ENCODE measurements at regions not wholly inside any gene's neighbourhood (a gene's known extent, or its start where the extent isn't known, plus 50 kb on each side); places are given as distances from the start of the nearest gene placed in this dataset.

- Histone ChIP-seq H3K4me1 (replicated peaks; ENCODE audit: insufficient read depth) (no peaks in the 10 kb centered on the region), H3K36me3 (ENCODE audit: low read depth) (no peaks in the 10 kb centered on the region), H3K27ac (no peak overlapping the region), H3K4me2 (no peak overlapping the region), H3K4me3 (no peak overlapping the region), H2AFZ (no peak overlapping the region), H4K20me1 (ENCODE audit: insufficient read depth) (no peaks in the 10 kb centered on the region), H3K9me3 (ENCODE audit: insufficient read depth, low read depth) (no peaks in the 10 kb centered on the region), H3K79me2 (ENCODE audit: low read depth) (no peaks in the 10 kb centered on the region), H3K9me2 (ENCODE audit: insufficient read depth) (no peaks in the 10 kb centered on the region), H3K27me3 (ENCODE audit: insufficient read depth, low read depth) (peaks cover 21% of the 10 kb centered on the region; the same call in 1 of the 2 replicates), H3F3A (ENCODE audit: insufficient read depth, low read depth) (no peaks in the 10 kb centered on the region)
- POLR2A ChIA-PET (ENCODE audit: unreplicated experiment) = no interaction called here
- BruUV-seq (replicated peaks) = no TSS peak
- no peak for TF ChIP-seq EZH2 (IDR thresholded peaks at IDR 0.05; ENCODE audit: low read depth)
- TF ChIP-seq, protein P1, sequence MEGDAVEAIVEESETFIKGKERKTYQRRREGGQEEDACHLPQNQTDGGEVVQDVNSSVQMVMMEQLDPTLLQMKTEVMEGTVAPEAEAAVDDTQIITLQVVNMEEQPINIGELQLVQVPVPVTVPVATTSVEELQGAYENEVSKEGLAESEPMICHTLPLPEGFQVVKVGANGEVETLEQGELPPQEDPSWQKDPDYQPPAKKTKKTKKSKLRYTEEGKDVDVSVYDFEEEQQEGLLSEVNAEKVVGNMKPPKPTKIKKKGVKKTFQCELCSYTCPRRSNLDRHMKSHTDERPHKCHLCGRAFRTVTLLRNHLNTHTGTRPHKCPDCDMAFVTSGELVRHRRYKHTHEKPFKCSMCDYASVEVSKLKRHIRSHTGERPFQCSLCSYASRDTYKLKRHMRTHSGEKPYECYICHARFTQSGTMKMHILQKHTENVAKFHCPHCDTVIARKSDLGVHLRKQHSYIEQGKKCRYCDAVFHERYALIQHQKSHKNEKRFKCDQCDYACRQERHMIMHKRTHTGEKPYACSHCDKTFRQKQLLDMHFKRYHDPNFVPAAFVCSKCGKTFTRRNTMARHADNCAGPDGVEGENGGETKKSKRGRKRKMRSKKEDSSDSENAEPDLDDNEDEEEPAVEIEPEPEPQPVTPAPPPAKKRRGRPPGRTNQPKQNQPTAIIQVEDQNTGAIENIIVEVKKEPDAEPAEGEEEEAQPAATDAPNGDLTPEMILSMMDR (conservative IDR thresholded peaks at IDR 0.05) = no peak
- intact Hi-C loops (cut with micrococcal nuclease; ENCODE audit: unreplicated experiment) = no loop called here
- DNase-seq = no peak
- CTCF ChIA-PET = no interaction called here
These were observed 75.6 kb upstream of the ADPGK start for GRCh38 chr15:72859017-72859756.

- no peak for DNase-seq
- Histone ChIP-seq H3F3A (ENCODE audit: insufficient read depth, low read depth) (no peaks in the 10 kb centered on the region), H3K27me3 (ENCODE audit: insufficient read depth, low read depth) (peaks cover 25% of the 10 kb centered on the region), H3K36me3 (ENCODE audit: low read depth) (no peaks in the 10 kb centered on the region), H3K4me2 (no peak overlapping the region), H3K4me1 (replicated peaks; ENCODE audit: insufficient read depth) (no peaks in the 10 kb centered on the region), H3K4me3 (no peak overlapping the region), H3K9me2 (ENCODE audit: insufficient read depth) (no peaks in the 10 kb centered on the region), H3K79me2 (ENCODE audit: low read depth) (no peaks in the 10 kb centered on the region), H2AFZ (no peak overlapping the region), H3K9me3 (ENCODE audit: insufficient read depth, low read depth) (no peaks in the 10 kb centered on the region), H3K27ac (no peak overlapping the region), H4K20me1 (ENCODE audit: insufficient read depth) (no peaks in the 10 kb centered on the region)
- TF ChIP-seq, protein P1 (conservative IDR thresholded peaks at IDR 0.05) = no peak
- TF ChIP-seq EZH2 (IDR thresholded peaks at IDR 0.05; ENCODE audit: low read depth) = no peak
- POLR2A ChIA-PET (ENCODE audit: unreplicated experiment) = no interaction called here
- CTCF ChIA-PET = no interaction called here
- intact Hi-C loops (cut with micrococcal nuclease; ENCODE audit: unreplicated experiment) = no loop called here
- no TSS peak for BruUV-seq (replicated peaks)
These were observed 74.6 kb upstream of the ADPGK start for GRCh38 chr15:72858205-72858604.

DNA sequence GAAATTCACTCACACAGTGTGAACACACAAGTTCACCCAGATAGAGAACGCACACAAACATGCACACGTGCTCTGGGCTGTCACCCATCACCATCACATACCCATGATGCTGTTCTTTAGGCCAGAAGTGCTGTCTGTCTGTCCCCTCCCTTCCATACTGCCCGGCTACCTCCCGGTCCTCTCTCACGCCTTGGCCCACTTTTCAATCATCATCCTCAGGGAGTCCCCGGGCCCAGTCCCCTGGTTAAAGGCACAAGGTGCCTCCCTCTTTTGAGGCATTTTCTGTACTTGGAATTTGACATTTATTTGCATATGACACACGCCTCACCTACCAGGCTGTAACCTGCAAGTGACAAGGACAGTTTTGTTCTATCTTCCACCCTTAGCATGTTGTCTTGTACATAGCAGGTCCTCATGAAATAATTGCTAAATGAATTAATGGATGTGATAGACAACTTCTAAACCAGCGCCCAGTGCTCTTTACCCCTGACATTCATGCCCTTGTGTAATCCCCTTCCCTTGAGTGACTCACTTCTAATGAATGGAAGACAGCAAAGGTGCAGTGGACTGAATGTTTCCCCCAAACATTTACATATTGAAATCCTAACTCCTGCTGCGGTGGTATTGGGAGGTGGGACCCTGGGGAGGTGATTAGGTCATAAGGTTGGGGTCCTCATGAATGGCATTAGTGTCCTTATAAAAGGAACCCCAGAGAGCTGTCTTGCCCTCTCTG is 73.9 kb upstream of the ADPGK start:
- DNase-seq = no peak
- ChIA-PET CTCF (no interaction called here), POLR2A (ENCODE audit: unreplicated experiment) (no interaction called here)
- no peaks in the 10 kb centered on the region for H3K4me1 ChIP-seq (replicated peaks; ENCODE audit: insufficient read depth)
- no peak overlapping the region for H3K4me2 ChIP-seq
- H3K9me3 ChIP-seq (ENCODE audit: insufficient read depth, low read depth) = no peaks in the 10 kb centered on the region
- H4K20me1 ChIP-seq (ENCODE audit: insufficient read depth) = no peaks in the 10 kb centered on the region
- BruUV-seq (replicated peaks) = no TSS peak
- peaks cover 32% of the 10 kb centered on the region for H3K27me3 ChIP-seq (ENCODE audit: insufficient read depth, low read depth)
- no peaks in the 10 kb centered on the region for H3K36me3 ChIP-seq (ENCODE audit: low read depth)
- intact Hi-C loops (cut with micrococcal nuclease; ENCODE audit: unreplicated experiment) = no loop called here
- H3K79me2 ChIP-seq (ENCODE audit: low read depth) = no peaks in the 10 kb centered on the region
- H2AFZ ChIP-seq = no peak overlapping the region
- H3F3A ChIP-seq (ENCODE audit: insufficient read depth, low read depth) = no peaks in the 10 kb centered on the region
- no peak overlapping the region for H3K27ac ChIP-seq
- no peaks in the 10 kb centered on the region for H3K9me2 ChIP-seq (ENCODE audit: insufficient read depth)
- no peak overlapping the region for H3K4me3 ChIP-seq
- TF ChIP-seq, protein P1 (conservative IDR thresholded peaks at IDR 0.05) = no peak
- no peak for TF ChIP-seq EZH2 (IDR thresholded peaks at IDR 0.05; ENCODE audit: low read depth)
